ENCODE measurements at regions not wholly inside any gene's neighbourhood (a gene's known extent, or its start where the extent isn't known, plus 50 kb on each side); places are given as distances from the start of the nearest gene placed in this dataset.

GRCh38 chr4:128353791-128354190, 66.2 kb upstream of the PGRMC2 start:
- TF ChIP-seq CTCF (conservative IDR thresholded peaks at IDR 0.05; ENCODE audit: low read depth, low read length) (no peak), CHD1 (IDR thresholded peaks at IDR 0.05; ENCODE audit: low read depth, low read length) (no peak), MAFK (IDR thresholded peaks at IDR 0.05; ENCODE audit: low read depth, low read length) (no peak), RFX5 (IDR thresholded peaks at IDR 0.05; ENCODE audit: low read depth, low read length) (no peak)

Measured in IMR-90 (cell line).